MM.1S (cell line): ENCODE measurements at regions not wholly inside any gene's neighbourhood (a gene's known extent, or its start where the extent isn't known, plus 50 kb on each side); places are given as distances from the start of the nearest gene placed in this dataset.

Experiments used
- DNase-seq: peaks from one replicate; pipeline ENCODE4 v3.0.0-alpha.2; 2015
- H2AFZ ChIP-seq: fragments of 300-600 bp; sonication (generic); 2 replicates; pipeline ENCODE4 v1.6.0; 2016; ENCODE audit warnings: antibody characterized with exemption, low read length
- H3F3A ChIP-seq: fragments of 300-600 bp; sonication (generic); 2 replicates; pipeline ENCODE4 v1.6.1; 2016; ENCODE audit warnings: mild to moderate bottlenecking, antibody characterized with exemption, low read length, moderate library complexity, mixed read lengths; ENCODE audit not compliant: insufficient read depth
- H3K27ac ChIP-seq: fragments of 300-600 bp; sonication (generic); 2 replicates; pipeline ENCODE4 v1.5.1; 2016; ENCODE audit warnings: mild to moderate bottlenecking, low read length
- H3K27me3 ChIP-seq: fragments of 300-600 bp; sonication (generic); replicated peaks from 2 replicates; pipeline ENCODE4 v1.6.0; 2016; ENCODE audit warnings: low read length; ENCODE audit not compliant: insufficient read depth
- H3K36me3 ChIP-seq: fragments of 300-600 bp; sonication (generic); replicated peaks from 2 replicates; pipeline ENCODE4 v1.6.1; 2016; ENCODE audit warnings: mild to moderate bottlenecking, low read length, mixed read lengths; ENCODE audit not compliant: insufficient read depth
- H3K4me1 ChIP-seq: fragments of 300-600 bp; sonication (generic); 2 replicates; pipeline ENCODE4 v1.6.1; 2016; ENCODE audit warnings: low read length, mixed read lengths
- H3K4me2 ChIP-seq: fragments of 300-600 bp; sonication (generic); 2 replicates; pipeline ENCODE4 v1.6.0; 2016; ENCODE audit warnings: low read depth, low read length
- H3K4me3 ChIP-seq: fragments of 300-600 bp; sonication (generic); 2 replicates; pipeline ENCODE4 v1.5.1; 2016; ENCODE audit warnings: low read length, mixed read lengths
- H3K79me2 ChIP-seq: fragments of 300-600 bp; sonication (generic); 2 replicates; pipeline ENCODE4 v1.6.1; 2016; ENCODE audit warnings: mixed run types, low read length, mixed read lengths
- H3K9ac ChIP-seq: fragments of 300-600 bp; sonication (generic); 2 replicates; pipeline ENCODE4 v1.6.1; 2016; ENCODE audit warnings: low read length, mixed read lengths
- H3K9me2 ChIP-seq: fragments of 300-600 bp; sonication (generic); replicated peaks from 2 replicates; pipeline ENCODE4 v1.6.1; 2016; ENCODE audit warnings: mild to moderate bottlenecking, low read length, mixed read lengths; ENCODE audit not compliant: insufficient read depth
- H3K9me3 ChIP-seq: fragments of 300-600 bp; sonication (generic); replicated peaks from 2 replicates; pipeline ENCODE4 v1.6.1; 2016; ENCODE audit warnings: mild to moderate bottlenecking, low read length, mixed read lengths; ENCODE audit not compliant: insufficient read depth
- H4K20me1 ChIP-seq: fragments of 300-600 bp; sonication (generic); 2 replicates; pipeline ENCODE4 v1.6.1; 2016; ENCODE audit warnings: mild to moderate bottlenecking, low read length, moderate library complexity, mixed read lengths; ENCODE audit not compliant: insufficient read depth
- CTCF ChIP-seq: fragments of 300-600 bp; sonication (generic); IDR thresholded peaks from 2 replicates; pipeline ENCODE4 v1.5.1; 2016; ENCODE audit warnings: antibody characterized with exemption, low read length, mixed read lengths
- EZH2 ChIP-seq: fragments of 300-600 bp; sonication (generic); optimal IDR thresholded peaks from 2 replicates; pipeline ENCODE3; 2017; ENCODE audit warnings: low read depth, mild to moderate bottlenecking, antibody characterized with exemption, low read length, mixed read lengths
- EZH2phosphoT487 ChIP-seq: fragments of 300-600 bp; sonication (generic); IDR thresholded peaks from 2 replicates; pipeline ENCODE4 v1.6.1; 2018; ENCODE audit warnings: antibody characterized with exemption, low read length

- Histone ChIP-seq H3K9ac (no peak overlapping the region), H2AFZ (no peak overlapping the region), H3K79me2 (no peaks in the 10 kb centered on the region), H3K4me1 (no peaks in the 10 kb centered on the region), H3K4me3 (no peak overlapping the region), H3K4me2 (no peak overlapping the region), H3K9me2 (no peaks in the 10 kb centered on the region), H3K9me3 (no peaks in the 10 kb centered on the region), H3K36me3 (no peaks in the 10 kb centered on the region), H3K27me3 (no peaks in the 10 kb centered on the region), H4K20me1 (no peaks in the 10 kb centered on the region), H3F3A (no peaks in the 10 kb centered on the region), H3K27ac (no peak overlapping the region)
- DNase-seq: no peak
- TF ChIP-seq EZH2phosphoT487 (no peak), EZH2 (no peak), CTCF (no peak)
Measured at GRCh38 chr15:37695719-37696118, 238.7 kb upstream of the TMCO5A start.

- H3F3A ChIP-seq: no peaks in the 10 kb centered on the region
- no peak for DNase-seq
Measured at GRCh38 chr15:37698679-37699078, 235.8 kb upstream of the TMCO5A start.

GRCh38 chr15:37701230-37701629, 233.2 kb upstream of the TMCO5A start:
- Histone ChIP-seq H3K27ac (no peak overlapping the region), H3F3A (no peaks in the 10 kb centered on the region), H3K27me3 (no peaks in the 10 kb centered on the region), H3K9me3 (no peaks in the 10 kb centered on the region), H3K36me3 (no peaks in the 10 kb centered on the region), H3K4me2 (no peak overlapping the region), H3K79me2 (no peaks in the 10 kb centered on the region), H3K9ac (no peak overlapping the region), H2AFZ (no peak overlapping the region), H4K20me1 (no peaks in the 10 kb centered on the region), H3K4me3 (no peak overlapping the region), H3K4me1 (no peaks in the 10 kb centered on the region), H3K9me2 (no peaks in the 10 kb centered on the region)
- TF ChIP-seq EZH2 (no peak), CTCF (no peak), EZH2phosphoT487 (no peak)
- no peak for DNase-seq

More at GRCh38 chr15:37698679-37699078, 235.8 kb upstream of the TMCO5A start:
- Histone ChIP-seq H3K27ac (no peak overlapping the region), H3K79me2 (no peaks in the 10 kb centered on the region), H2AFZ (no peak overlapping the region), H3K36me3 (no peaks in the 10 kb centered on the region), H3K27me3 (no peaks in the 10 kb centered on the region), H3K4me3 (no peak overlapping the region), H3K9me3 (no peaks in the 10 kb centered on the region), H3K4me2 (no peak overlapping the region), H4K20me1 (no peaks in the 10 kb centered on the region), H3K9ac (no peak overlapping the region), H3K9me2 (no peaks in the 10 kb centered on the region), H3K4me1 (no peaks in the 10 kb centered on the region)
- TF ChIP-seq EZH2: no peak
- no peak for TF ChIP-seq CTCF
- TF ChIP-seq EZH2phosphoT487: no peak
